Panc1 (cell line): ENCODE measurements at regions not wholly inside any gene's neighbourhood (a gene's known extent, or its start where the extent isn't known, plus 50 kb on each side); places are given as distances from the start of the nearest gene placed in this dataset.

Experiments
- ATAC-seq: fragments of 200-7000 bp; cut with Tn5 transposase; 2 replicates; pipeline ENCODE4 v1.9.1; 2020; ENCODE audit warnings: mild to moderate bottlenecking, moderate library complexity
- BruUV-seq: library from RNA; stranded (reverse); fragments of 400-500 nt; replicated peaks from 2 replicates; lab custom pipeline; 2021; lab: Mats Ljungman, UMichigan
- CTCF ChIA-PET: fragments of 300-600 bp; sonication (Branson Sonifier 250); formaldehyde crosslinking; loops from one replicate; lab custom pipeline; 2022; ENCODE audit warnings: antibody characterized with exemption; lab: Charles Lee
- POLR2A ChIA-PET: fragments of 300-600 bp; sonication (Branson Sonifier 250); formaldehyde crosslinking; loops from one replicate; lab custom pipeline; 2022; ENCODE audit warnings: antibody characterized with exemption; lab: Charles Lee
- DNase-seq: peaks from one replicate; pipeline ENCODE4 v3.0.0-alpha.2; 2010; ENCODE audit warnings: low read depth, low spot score
- H3K27ac ChIP-seq: 2 replicates; pipeline ENCODE4 v1.5.1; 2011; ENCODE audit warnings: mild to moderate bottlenecking, low read length, inconsistent platforms
- H3K27me3 ChIP-seq: fragments of 200-500 bp; sonication (Bioruptor generic); 2 replicates; pipeline ENCODE4 v1.6.0; 2014; ENCODE audit warnings: low read length, inconsistent platforms; ENCODE audit not compliant: control insufficient read depth, insufficient read depth
- H3K36me3 ChIP-seq: fragments of 200-500 bp; sonication (Bioruptor generic); 2 replicates; pipeline ENCODE4 v1.5.1; 2014; ENCODE audit warnings: inconsistent platforms, mild to moderate bottlenecking, low read length, moderate library complexity; ENCODE audit not compliant: control insufficient read depth, insufficient read depth
- H3K4me1 ChIP-seq: 2 replicates; pipeline ENCODE4 v1.5.1; 2011; ENCODE audit warnings: inconsistent platforms, mild to moderate bottlenecking, low read length, moderate library complexity; ENCODE audit not compliant: control insufficient read depth, insufficient read depth
- H3K4me3 ChIP-seq, 2 experiments: 2 replicates each; pipeline ENCODE4 v1.5.1; 2011 to 2012; ENCODE audit warnings: low read depth in 2 of 2, low read length in 2 of 2, mild to moderate bottlenecking in 2 of 2, inconsistent platforms in 1 of 2, moderate library complexity in 1 of 2
- H3K9me3 ChIP-seq: fragments of 200-500 bp; sonication (Bioruptor generic); 2 replicates; pipeline ENCODE4 v1.5.1; 2014; ENCODE audit warnings: low read depth, mild to moderate bottlenecking, inconsistent platforms, low read length, moderate library complexity; ENCODE audit not compliant: control insufficient read depth, insufficient read depth
- POLR2AphosphoS5 ChIP-seq: IDR thresholded peaks from 2 replicates; pipeline ENCODE4 v1.6.1; 2012; ENCODE audit warnings: mild to moderate bottlenecking, low read depth, low read length, moderate library complexity
- SIN3A ChIP-seq: IDR thresholded peaks from 2 replicates; pipeline ENCODE4 v1.6.1; 2012; ENCODE audit warnings: low read depth, mild to moderate bottlenecking, low read length, moderate library complexity, borderline replicate concordance; ENCODE audit not compliant: insufficient read depth
- TCF7L2 ChIP-seq: IDR thresholded peaks from 2 replicates; pipeline ENCODE4 v1.6.1; 2011; ENCODE audit warnings: mild to moderate bottlenecking, low read depth, low read length, inconsistent platforms
- in situ Hi-C: cut with HindIII; loops from 2 replicates; pipeline ENCODE4 v1.10.0; 2016; ENCODE audit warnings: low sequenced_read_pairs, low pct_unique_long_range_greater_than_20kb
- intact Hi-C: fragments of 100-400 bp; cut with micrococcal nuclease; formaldehyde crosslinking; loops from one replicate; pipeline ENCODE4 v1.10.0; 2022; ENCODE audit not compliant: unreplicated experiment
- TF ChIP-seq, protein P1 (sequence below), 2 experiments: IDR thresholded peaks; 2 replicates each; pipeline ENCODE4 v1.6.1; 2011 to 2012; ENCODE audit warnings: low read depth in 2 of 2, control low read depth in 1 of 2, low read length in 1 of 2, mild to moderate bottlenecking in 1 of 2, moderate library complexity in 1 of 2; ENCODE audit not compliant: insufficient read depth in 1 of 2
- TF ChIP-seq, protein P2 (sequence below): fragments of 450-650 bp; IDR thresholded peaks from 2 replicates; pipeline ENCODE4 v1.5.1; 2017; ENCODE audit warnings: mild to moderate bottlenecking

DNA sequence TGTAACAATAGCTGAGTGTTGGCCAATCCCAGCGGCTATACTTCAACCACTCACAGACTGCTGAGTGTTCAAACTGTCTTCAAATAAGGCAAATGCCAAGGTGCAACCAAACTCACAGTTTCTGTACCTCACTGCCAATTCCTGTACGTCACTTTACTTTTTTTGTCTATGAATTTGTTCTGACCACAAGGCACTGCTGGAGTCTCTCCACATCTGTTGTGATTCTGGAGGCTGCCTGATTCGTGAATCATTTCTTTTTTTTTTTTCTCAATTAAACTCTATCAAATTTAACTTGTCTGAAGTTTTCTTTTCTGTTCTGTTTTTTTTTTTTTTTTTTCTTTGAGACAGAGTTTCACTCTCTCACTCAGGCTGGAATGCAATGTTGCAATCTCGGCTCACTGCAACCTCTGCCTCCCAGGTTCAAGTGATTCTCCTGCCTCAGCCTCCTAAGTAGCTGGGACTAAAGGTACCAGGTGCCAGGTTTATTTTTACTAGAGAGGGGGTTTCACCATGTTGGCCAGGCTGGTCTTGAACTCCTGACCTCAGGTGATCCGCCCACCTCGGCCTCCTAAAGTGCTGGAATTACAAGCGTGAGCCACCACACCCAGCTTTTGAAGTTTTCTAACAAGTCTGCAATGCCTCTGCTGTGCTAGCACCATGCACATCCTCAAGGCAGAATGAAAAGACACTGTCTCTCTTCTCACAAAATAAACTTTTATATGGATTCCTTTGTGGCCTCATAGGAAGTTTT is 401.7 kb downstream of the IRS2 start:
- Histone ChIP-seq H3K36me3 (no peaks in the 10 kb centered on the region), H3K4me3 (no peak overlapping the region), H3K9me3 (no peaks in the 10 kb centered on the region), H3K27ac (no peak overlapping the region), H3K27me3 (no peaks in the 10 kb centered on the region), H3K4me1 (no peaks in the 10 kb centered on the region)
- no TSS peak for BruUV-seq
- ChIA-PET CTCF (no interaction called here), POLR2A (no interaction called here)
- no peak for ATAC-seq
- TF ChIP-seq SIN3A (no peak), TCF7L2 (no peak), POLR2AphosphoS5 (no peak)
- TF ChIP-seq, protein P1, sequence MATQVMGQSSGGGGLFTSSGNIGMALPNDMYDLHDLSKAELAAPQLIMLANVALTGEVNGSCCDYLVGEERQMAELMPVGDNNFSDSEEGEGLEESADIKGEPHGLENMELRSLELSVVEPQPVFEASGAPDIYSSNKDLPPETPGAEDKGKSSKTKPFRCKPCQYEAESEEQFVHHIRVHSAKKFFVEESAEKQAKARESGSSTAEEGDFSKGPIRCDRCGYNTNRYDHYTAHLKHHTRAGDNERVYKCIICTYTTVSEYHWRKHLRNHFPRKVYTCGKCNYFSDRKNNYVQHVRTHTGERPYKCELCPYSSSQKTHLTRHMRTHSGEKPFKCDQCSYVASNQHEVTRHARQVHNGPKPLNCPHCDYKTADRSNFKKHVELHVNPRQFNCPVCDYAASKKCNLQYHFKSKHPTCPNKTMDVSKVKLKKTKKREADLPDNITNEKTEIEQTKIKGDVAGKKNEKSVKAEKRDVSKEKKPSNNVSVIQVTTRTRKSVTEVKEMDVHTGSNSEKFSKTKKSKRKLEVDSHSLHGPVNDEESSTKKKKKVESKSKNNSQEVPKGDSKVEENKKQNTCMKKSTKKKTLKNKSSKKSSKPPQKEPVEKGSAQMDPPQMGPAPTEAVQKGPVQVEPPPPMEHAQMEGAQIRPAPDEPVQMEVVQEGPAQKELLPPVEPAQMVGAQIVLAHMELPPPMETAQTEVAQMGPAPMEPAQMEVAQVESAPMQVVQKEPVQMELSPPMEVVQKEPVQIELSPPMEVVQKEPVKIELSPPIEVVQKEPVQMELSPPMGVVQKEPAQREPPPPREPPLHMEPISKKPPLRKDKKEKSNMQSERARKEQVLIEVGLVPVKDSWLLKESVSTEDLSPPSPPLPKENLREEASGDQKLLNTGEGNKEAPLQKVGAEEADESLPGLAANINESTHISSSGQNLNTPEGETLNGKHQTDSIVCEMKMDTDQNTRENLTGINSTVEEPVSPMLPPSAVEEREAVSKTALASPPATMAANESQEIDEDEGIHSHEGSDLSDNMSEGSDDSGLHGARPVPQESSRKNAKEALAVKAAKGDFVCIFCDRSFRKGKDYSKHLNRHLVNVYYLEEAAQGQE (IDR thresholded peaks at IDR 0.05; ENCODE audit: insufficient read depth in 1 of 2, low read depth in 2 of 2, low read length in 1 of 2), result no peak
- TF ChIP-seq, protein P2, sequence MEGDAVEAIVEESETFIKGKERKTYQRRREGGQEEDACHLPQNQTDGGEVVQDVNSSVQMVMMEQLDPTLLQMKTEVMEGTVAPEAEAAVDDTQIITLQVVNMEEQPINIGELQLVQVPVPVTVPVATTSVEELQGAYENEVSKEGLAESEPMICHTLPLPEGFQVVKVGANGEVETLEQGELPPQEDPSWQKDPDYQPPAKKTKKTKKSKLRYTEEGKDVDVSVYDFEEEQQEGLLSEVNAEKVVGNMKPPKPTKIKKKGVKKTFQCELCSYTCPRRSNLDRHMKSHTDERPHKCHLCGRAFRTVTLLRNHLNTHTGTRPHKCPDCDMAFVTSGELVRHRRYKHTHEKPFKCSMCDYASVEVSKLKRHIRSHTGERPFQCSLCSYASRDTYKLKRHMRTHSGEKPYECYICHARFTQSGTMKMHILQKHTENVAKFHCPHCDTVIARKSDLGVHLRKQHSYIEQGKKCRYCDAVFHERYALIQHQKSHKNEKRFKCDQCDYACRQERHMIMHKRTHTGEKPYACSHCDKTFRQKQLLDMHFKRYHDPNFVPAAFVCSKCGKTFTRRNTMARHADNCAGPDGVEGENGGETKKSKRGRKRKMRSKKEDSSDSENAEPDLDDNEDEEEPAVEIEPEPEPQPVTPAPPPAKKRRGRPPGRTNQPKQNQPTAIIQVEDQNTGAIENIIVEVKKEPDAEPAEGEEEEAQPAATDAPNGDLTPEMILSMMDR, result no peak
- intact Hi-C loops (no loop called here), in situ Hi-C loops (no loop called here)
- no peak for DNase-seq

DNA sequence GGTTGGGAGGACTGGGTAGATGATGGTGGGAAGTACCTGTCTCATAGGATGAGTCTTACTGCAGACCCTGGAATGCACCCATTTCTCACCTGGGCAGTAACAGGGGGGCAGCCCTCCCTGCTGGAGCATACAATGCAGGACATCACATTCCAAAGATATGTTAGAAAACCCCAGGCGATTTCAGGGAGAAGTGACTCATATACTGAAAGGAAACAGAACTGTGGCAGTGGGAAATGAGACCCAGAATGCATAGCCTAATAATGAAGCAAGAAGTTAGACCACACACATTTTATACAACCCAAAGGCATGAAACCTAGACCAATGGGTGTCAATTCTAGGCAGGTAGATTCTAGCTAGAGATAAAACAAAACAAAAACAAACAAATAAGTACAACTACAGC is 402.7 kb downstream of the IRS2 start:
- H3K27me3 ChIP-seq, result no peaks in the 10 kb centered on the region
- H3K4me3 ChIP-seq, result no peak overlapping the region
- no TSS peak for BruUV-seq
- DNase-seq (no peak), ATAC-seq (no peak)
- no peak overlapping the region for H3K27ac ChIP-seq
- TF ChIP-seq, protein P1 (IDR thresholded peaks at IDR 0.05; ENCODE audit: insufficient read depth in 1 of 2, low read depth in 2 of 2, low read length in 1 of 2), result no peak
- TF ChIP-seq TCF7L2 (no peak), SIN3A (no peak), POLR2AphosphoS5 (no peak)
- TF ChIP-seq, protein P2, result no peak
- ChIA-PET CTCF (no interaction called here), POLR2A (no interaction called here)
- intact Hi-C loops, result no loop called here
- H3K4me1 ChIP-seq, result no peaks in the 10 kb centered on the region
- H3K9me3 ChIP-seq, result no peaks in the 10 kb centered on the region
- H3K36me3 ChIP-seq, result no peaks in the 10 kb centered on the region
- in situ Hi-C loops, result no loop called here
